HG02588 (cell line): ENCODE measurements at regions not wholly inside any gene's neighbourhood (a gene's known extent, or its start where the extent isn't known, plus 50 kb on each side); places are given as distances from the start of the nearest gene placed in this dataset.
A peak's percentile ranks its signal among the peaks of the same experiment; 100 is the strongest.

Experiments
- ATAC-seq: cut with Tn5 transposase; IDR thresholded peaks from one replicate; pipeline ENCODE4 v1.9.1; 2021; ENCODE audit warnings: mild to moderate bottlenecking, moderate library complexity; ENCODE audit not compliant: unreplicated experiment

GRCh38 chr2:204012072-204012653 is 75.6 kb downstream of the ICOS start:
- no peak for ATAC-seq

- no peak for ATAC-seq
Observed at GRCh38 chr2:204015118-204015843, 78.7 kb downstream of the ICOS start.

GRCh38 chr2:204018717-204019116 is 82.2 kb downstream of the ICOS start:
- no peak for ATAC-seq

GRCh38 chr2:204019572-204020501 is 83.3 kb downstream of the ICOS start:
- ATAC-seq: peak; percentile 87

DNA sequence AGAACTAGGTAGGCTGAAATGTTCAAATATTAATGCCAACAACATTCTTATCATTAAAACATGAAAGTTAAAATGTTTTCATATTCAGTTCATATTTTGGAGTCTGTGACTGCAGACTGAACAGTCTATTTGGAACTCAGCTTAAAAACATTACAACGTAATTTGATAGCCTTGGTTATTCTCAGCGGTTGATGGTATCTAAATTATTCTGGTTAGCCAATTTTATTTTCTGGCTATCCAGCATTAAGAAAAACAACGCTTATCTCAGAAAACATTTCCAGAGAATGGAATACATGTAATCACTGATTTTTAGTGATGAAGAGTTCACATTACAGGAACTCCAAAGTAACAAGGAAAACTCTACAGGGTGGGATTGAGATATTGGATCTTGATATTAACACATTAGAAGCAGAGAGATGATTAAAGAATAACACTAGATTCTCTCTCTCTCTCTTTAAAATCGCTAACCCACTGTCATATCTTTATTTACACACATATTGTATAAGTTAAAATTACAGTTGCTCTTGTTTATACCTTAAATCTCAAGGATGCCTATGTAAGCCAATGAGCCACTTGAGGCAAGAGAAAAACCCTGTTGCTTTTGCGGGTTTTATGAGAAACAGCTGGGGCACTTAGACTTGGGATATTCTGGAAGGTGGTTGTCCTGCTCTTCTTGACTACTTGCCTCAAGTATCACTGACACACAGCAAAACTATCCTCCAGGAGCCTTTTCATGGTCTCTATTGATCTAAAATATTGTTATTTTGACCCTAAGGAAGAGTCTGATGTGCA is 84.9 kb downstream of the ICOS start:
- ATAC-seq: no peak

DNA sequence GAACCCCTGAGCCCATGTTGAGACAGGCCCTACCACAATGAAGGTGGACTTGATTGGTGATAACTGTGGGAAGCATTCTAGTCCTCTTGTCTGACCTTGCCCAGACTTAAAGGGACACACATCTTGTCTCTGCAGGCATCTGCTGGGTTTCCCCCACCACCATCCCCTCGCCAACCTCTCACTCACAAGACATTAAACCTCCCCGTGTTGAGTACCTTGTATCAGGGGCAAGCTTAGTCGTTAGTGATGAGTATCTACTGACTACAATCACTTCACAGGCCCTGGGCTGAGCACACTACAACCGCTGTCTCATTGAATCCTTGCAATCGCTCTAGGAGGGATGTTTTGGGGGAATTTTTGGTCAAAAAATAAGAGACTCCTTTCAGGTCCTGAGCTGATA is 86.0 kb downstream of the ICOS start:
- no peak for ATAC-seq

DNA sequence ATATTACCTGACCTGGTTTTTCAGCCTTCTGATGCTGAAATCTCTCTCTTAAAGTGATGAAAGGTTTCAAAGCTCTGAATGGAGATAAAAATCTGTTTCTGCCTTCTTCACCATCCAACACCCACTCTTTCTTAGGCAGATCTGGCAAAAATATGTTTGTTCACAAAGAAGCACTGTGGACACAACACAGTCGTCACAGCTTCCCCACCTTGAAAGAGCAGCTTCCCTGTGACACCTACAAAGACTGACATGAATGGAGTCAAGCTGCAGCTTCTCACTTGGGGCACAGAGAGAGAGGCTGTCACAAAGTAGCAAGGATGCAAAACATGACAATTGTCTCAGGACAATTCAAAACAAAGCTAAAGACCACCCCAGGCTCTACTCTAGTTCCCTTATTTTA is 86.5 kb downstream of the ICOS start:
- no peak for ATAC-seq

GRCh38 chr2:204024503-204024902 is 87.9 kb downstream of the ICOS start:
- no peak for ATAC-seq

DNA sequence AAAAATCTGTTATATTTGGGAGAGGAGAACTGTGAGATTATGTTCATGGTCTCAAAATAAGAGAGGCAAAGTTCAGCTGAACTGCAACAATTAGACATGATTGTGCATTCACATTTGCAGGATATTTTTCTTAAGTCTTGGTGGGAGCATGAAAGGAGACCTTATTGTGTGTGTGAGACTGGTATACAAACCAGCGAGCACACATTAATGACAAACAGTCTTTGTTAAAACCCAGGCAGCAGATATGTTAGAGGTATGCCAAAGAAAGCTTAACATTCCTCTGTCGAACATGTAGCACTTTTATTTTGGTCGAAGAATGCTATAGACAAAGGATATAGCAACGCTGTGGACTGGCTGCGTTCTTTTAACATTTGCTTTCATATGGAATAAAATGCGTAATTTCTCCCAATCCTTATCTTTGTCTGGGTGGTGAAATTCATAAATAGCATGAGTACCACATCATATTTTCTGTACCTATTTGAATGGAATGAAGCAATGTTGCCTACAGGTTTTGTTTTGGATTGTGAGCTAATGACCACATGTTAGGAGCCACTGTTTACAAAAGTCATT is 88.4 kb downstream of the ICOS start:
- ATAC-seq: no peak

GRCh38 chr2:204026294-204026693 is 89.7 kb downstream of the ICOS start:
- no peak for ATAC-seq

DNA sequence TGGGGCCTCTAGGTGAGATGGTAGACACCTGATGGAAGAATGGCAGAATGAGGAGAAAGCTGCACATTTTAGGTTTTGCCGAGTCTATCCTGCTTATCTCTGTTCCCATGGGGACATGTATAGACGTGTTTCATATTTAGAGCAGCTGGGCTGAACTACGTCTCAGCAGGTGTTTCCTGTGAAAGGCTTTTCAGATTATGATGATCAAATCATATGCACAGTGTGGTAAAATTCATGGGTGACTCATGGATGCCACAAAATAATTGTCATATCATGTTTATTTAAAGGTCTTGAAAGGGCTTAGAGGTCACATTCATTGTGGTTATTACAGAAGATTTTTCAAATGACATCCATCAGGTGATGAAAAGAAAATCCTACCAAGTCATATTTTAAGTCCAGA is 90.5 kb downstream of the ICOS start:
- ATAC-seq: peak; percentile 89

DNA sequence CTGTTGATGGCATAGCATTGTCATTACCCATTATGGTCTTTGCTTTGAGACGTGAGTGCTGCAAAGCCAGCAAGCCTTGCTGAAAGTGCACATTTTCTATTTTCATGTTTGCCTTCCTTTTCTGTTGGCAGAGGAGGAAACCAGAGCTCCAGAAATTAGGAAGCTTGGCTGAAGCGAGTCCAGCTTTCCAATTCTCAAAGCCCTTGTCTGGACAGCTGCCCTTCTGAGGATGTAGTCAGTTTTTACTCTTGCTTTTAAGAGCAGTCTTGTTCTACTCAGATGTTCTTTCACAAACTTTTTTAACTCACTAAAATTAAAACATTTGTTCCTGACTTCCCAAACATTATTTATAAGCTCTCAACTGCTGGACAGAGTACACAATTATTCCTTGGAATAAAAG is 93.8 kb downstream of the ICOS start:
- no peak for ATAC-seq

- ATAC-seq: no peak
Observed at GRCh38 chr2:204031056-204031455, 94.5 kb downstream of the ICOS start.

- no peak for ATAC-seq
Observed at GRCh38 chr2:204032301-204032700, 95.7 kb downstream of the ICOS start.

- ATAC-seq: no peak
Observed at GRCh38 chr2:204033611-204034495, 97.3 kb downstream of the ICOS start.

GRCh38 chr2:204036706-204037105 is 100.1 kb downstream of the ICOS start:
- ATAC-seq: no peak

GRCh38 chr2:204037286-204037685 is 100.7 kb downstream of the ICOS start:
- no peak for ATAC-seq

DNA sequence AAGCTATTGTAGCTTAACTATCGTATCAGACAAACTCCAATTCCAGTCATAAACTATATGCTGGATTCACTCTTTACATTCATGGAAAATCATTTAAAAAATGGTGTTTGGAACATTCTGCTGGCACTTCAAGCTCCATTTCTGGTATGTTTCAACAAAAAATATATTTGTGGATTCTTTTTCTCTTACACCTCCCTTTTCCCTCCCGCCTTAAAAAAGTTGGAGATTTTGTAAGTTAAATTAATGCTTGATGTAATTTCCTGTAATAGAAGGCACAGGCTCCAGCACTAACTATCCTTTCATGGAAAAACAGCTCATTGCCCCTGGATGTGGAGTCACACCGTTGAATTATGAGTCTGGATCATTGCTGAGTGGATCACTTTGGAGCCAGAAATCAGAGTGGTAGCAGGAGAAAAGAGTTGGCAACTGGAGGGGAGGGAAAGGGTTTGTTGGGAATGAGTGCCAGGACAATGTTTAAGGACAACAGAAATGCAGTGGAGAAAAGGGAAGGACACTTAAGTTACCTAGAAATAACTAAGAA is 102.8 kb downstream of the ICOS start:
- ATAC-seq: no peak

GRCh38 chr2:204040016-204040415 is 103.5 kb downstream of the ICOS start:
- ATAC-seq: no peak
